ENCODE measurements at regions not wholly inside any gene's neighbourhood (a gene's known extent, or its start where the extent isn't known, plus 50 kb on each side); places are given as distances from the start of the nearest gene placed in this dataset.

GRCh38 chr4:34771632-34772031 is 1472.7 kb downstream of the ARAP2 start:
- Histone ChIP-seq H4K20me1 (ENCODE audit: control insufficient read depth, insufficient read depth, insufficient read length) (no peaks in the 10 kb centered on the region), H3T11ph (ENCODE audit: low read length) (no peak overlapping the region), H2BK20ac (ENCODE audit: low read depth, low read length, poor library complexity, severe bottlenecking) (no peak overlapping the region), H3K9ac (ENCODE audit: extremely low read depth, insufficient read length, low read length) (no peak overlapping the region), H3K4me1 (ENCODE audit: insufficient read depth, low read length) (no peaks in the 10 kb centered on the region), H3K27ac (ENCODE audit: insufficient read length, low read depth, low read length) (no peak overlapping the region), H3K14ac (ENCODE audit: insufficient read depth, low read length) (no peak overlapping the region), H2BK120ac (ENCODE audit: low read depth, low read length, poor library complexity, severe bottlenecking) (no peak overlapping the region), H3K27me3 (ENCODE audit: insufficient read depth, low read length) (no peaks in the 10 kb centered on the region), H4K8ac (replicated peaks; ENCODE audit: insufficient read length, low read depth, low read length) (no peak overlapping the region), H3K18ac (ENCODE audit: insufficient read length, low read depth, low read length) (no peak overlapping the region), H4K91ac (ENCODE audit: insufficient read length, low read depth, low read length) (no peak overlapping the region), H3K4ac (ENCODE audit: low read depth, low read length) (no peak overlapping the region), H2BK5ac (ENCODE audit: insufficient read length, low read length) (no peak overlapping the region), H2BK15ac (ENCODE audit: low read depth, low read length) (no peak overlapping the region), H2BK12ac (ENCODE audit: insufficient read length, low read depth, low read length) (no peak overlapping the region), H4K5ac (ENCODE audit: insufficient read length, low read depth, low read length) (no peak overlapping the region), H2AK5ac (ENCODE audit: insufficient read length, low read length) (no peak overlapping the region), H3K79me2 (ENCODE audit: insufficient read depth, low read length) (no peaks in the 10 kb centered on the region), H3K23me2 (ENCODE audit: insufficient read length, low read depth, low read length, poor library complexity, severe bottlenecking) (no peaks in the 10 kb centered on the region), H3K4me2 (ENCODE audit: insufficient read depth, insufficient read length, low read length) (no peak overlapping the region), H3K56ac (ENCODE audit: insufficient read length, low read depth, low read length) (no peak overlapping the region), H2AFZ (ENCODE audit: low read length) (no peak overlapping the region), H3K23ac (ENCODE audit: insufficient read length, low read depth, low read length) (no peak overlapping the region), H3K9me3 (ENCODE audit: control insufficient read depth, low read depth, low read length) (no peaks in the 10 kb centered on the region), H3K79me1 (ENCODE audit: insufficient read depth, low read depth, low read length, poor library complexity, severe bottlenecking) (no peaks in the 10 kb centered on the region)
- DNase-seq: no peak
- no CpG with 5 or more reads among the region's 8 CpGs for WGBS (ENCODE audit: extremely low coverage, insufficient read length, low lambda C conversion rate)
- no peak for TF ChIP-seq CTCF (conservative IDR thresholded peaks at IDR 0.05)
- no peak overlapping the region for H3K27ac Mint-ChIP-seq
- no peaks in the 10 kb centered on the region for H3K27me3 Mint-ChIP-seq (ENCODE audit: low read depth)
- no peaks in the 10 kb centered on the region for H3K36me3 Mint-ChIP-seq (ENCODE audit: insufficient read depth in 1 of 3, low read depth in 3 of 3)
- peaks cover 0 to 2% of the 10 kb centered on the region in 2 experiments; a peak in 1 of 4 replicates for H3K4me1 Mint-ChIP-seq
- H3K4me3 Mint-ChIP-seq: no peak overlapping the region
- no peaks in the 10 kb centered on the region for H3K9me3 Mint-ChIP-seq

All from H9 (cell line).